GM12878 (cell line): ENCODE measurements at regions not wholly inside any gene's neighbourhood (a gene's known extent, or its start where the extent isn't known, plus 50 kb on each side); places are given as distances from the start of the nearest gene placed in this dataset.

Source experiments
- ATAC-seq: fragments of 200-7000 bp; cut with Tn5 transposase; 3 replicates; pipeline ENCODE4 v1.9.1; 2020; ENCODE audit warnings: mild to moderate bottlenecking, moderate library complexity
- BruUV-seq: library from RNA; stranded (reverse); fragments of 400-500 nt; replicated peaks from 2 replicates; lab custom pipeline; 2021; lab: Mats Ljungman, UMichigan
- CTCF ChIA-PET: fragments of 300-600 bp; sonication (Branson Sonifier 250); formaldehyde crosslinking; extraction: SDS; loops from one replicate; lab custom pipeline; 2021; ENCODE audit warnings: inconsistent platforms; lab: Yijun Ruan, JAX
- POLR2A ChIA-PET: fragments of 350-600 bp; formaldehyde crosslinking; extraction: SDS; loops from one replicate; lab custom pipeline; 2021; ENCODE audit warnings: inconsistent platforms; lab: Charles Lee
- RAD21 ChIA-PET: fragments of 300-600 bp; sonication (Branson Sonifier 250); formaldehyde crosslinking; loops from one replicate; lab custom pipeline; 2023; ENCODE audit warnings: antibody characterized with exemption; ENCODE audit not compliant: unreplicated experiment; lab: Charles Lee
- SMC1A ChIA-PET: fragments of 300-600 bp; sonication (Branson Sonifier 250); formaldehyde crosslinking; loops from one replicate; lab custom pipeline; 2023; ENCODE audit not compliant: unreplicated experiment, uncharacterized antibody; lab: Charles Lee
- DNase-seq: peaks from one replicate; pipeline ENCODE4 v3.0.0-alpha.2; 2011; ENCODE audit warnings: low read depth, low spot score
- FAIRE-seq: peaks from 3 replicates; lab custom pipeline; 2011; peaks lifted over from hg19 to GRCh38; lab: Jason Lieb, UNC
- H2AFZ ChIP-seq: 2 replicates; pipeline ENCODE4 v1.6.0; 2011; ENCODE audit warnings: low read depth, low read length, control low read depth; ENCODE audit not compliant: control insufficient read depth
- H3K27ac ChIP-seq: 2 replicates; pipeline ENCODE4 v1.5.1; 2011; ENCODE audit warnings: control low read depth; ENCODE audit not compliant: control insufficient read depth, insufficient read depth
- H3K27me3 ChIP-seq, 2 experiments: replicated peaks in 1 of 2; 2 replicates each; pipeline versions ENCODE4 v1.6.0 to v1.6.1; 2011; ENCODE audit warnings: low read length in 1 of 2; ENCODE audit not compliant: control insufficient read depth in 2 of 2, insufficient read depth in 2 of 2
- H3K36me3 ChIP-seq, 2 experiments: 2 replicates each; pipeline ENCODE4 v1.5.1; 2011; ENCODE audit warnings: low read length in 1 of 2; ENCODE audit not compliant: control insufficient read depth in 2 of 2, insufficient read depth in 2 of 2
- H3K4me1 ChIP-seq: 2 replicates; pipeline ENCODE4 v1.6.1; 2011; ENCODE audit warnings: mild to moderate bottlenecking, low read length, moderate library complexity, mixed read lengths; ENCODE audit not compliant: control insufficient read depth, insufficient read depth
- H3K4me2 ChIP-seq: 2 replicates; pipeline ENCODE4 v1.6.0; 2011; ENCODE audit warnings: control low read depth; ENCODE audit not compliant: control insufficient read depth, insufficient read depth
- H3K4me3 ChIP-seq: fragments of 200-600 bp; sonication (generic); 2 replicates; pipeline ENCODE4 v1.5.1; 2016
- H3K79me2 ChIP-seq: 2 replicates; pipeline ENCODE4 v1.6.0; 2011; ENCODE audit warnings: low read length; ENCODE audit not compliant: control insufficient read depth, insufficient read depth
- H3K9ac ChIP-seq: 2 replicates; pipeline ENCODE4 v1.8.0; 2011; ENCODE audit warnings: low read length, control low read depth, mixed read lengths; ENCODE audit not compliant: control insufficient read depth, insufficient read depth
- H3K9me3 ChIP-seq: replicated peaks from 3 replicates; pipeline ENCODE4 v1.5.1; 2011; ENCODE audit warnings: mild to moderate bottlenecking, low read length; ENCODE audit not compliant: control insufficient read depth, insufficient read depth
- H4K20me1 ChIP-seq: 2 replicates; pipeline ENCODE4 v1.6.0; 2011; ENCODE audit not compliant: control insufficient read depth, insufficient read depth
- FOS ChIP-seq: IDR thresholded peaks from 3 replicates; pipeline ENCODE4 v1.6.1; 2011; ENCODE audit warnings: borderline replicate concordance; ENCODE audit not compliant: insufficient read length; ENCODE audit errors: extremely low read depth
- JUND ChIP-seq: IDR thresholded peaks from 2 replicates; pipeline ENCODE4 v1.6.1; 2012; ENCODE audit warnings: low read depth, mild to moderate bottlenecking, low read length, improper control_type of control experiment, moderate library complexity
- MEF2B ChIP-seq: fragments of 450-650 bp; IDR thresholded peaks from 2 replicates; pipeline ENCODE4 v1.6.1; 2018; ENCODE audit warnings: mild to moderate bottlenecking, moderate library complexity; ENCODE audit not compliant: partially characterized antibody, poor library complexity, severe bottlenecking
- MTA2 ChIP-seq: fragments of 450-650 bp; IDR thresholded peaks from 2 replicates; pipeline ENCODE4 v1.6.1; 2016; ENCODE audit warnings: low read depth, mild to moderate bottlenecking, moderate library complexity
- MXI1 ChIP-seq: fragments of 150-350 bp; IDR thresholded peaks from 2 replicates; pipeline ENCODE4 v1.6.1; 2011; ENCODE audit warnings: low read depth, mild to moderate bottlenecking, inconsistent platforms, low read length, improper control_type of control experiment
- MYB ChIP-seq: fragments of 150-350 bp; IDR thresholded peaks from 2 replicates; pipeline ENCODE4 v1.6.1; 2014; ENCODE audit warnings: mild to moderate bottlenecking, low read depth, low read length, borderline replicate concordance
- POLR2A ChIP-seq: IDR thresholded peaks from 2 replicates; pipeline ENCODE4 v1.6.1; 2011; ENCODE audit warnings: low read depth, mild to moderate bottlenecking, low read length
- POU2F2 ChIP-seq: IDR thresholded peaks from 3 replicates; pipeline ENCODE4 v1.6.1; 2011; ENCODE audit warnings: low read depth, mild to moderate bottlenecking, low read length, borderline replicate concordance
- RFX5 ChIP-seq: IDR thresholded peaks from 2 replicates; pipeline ENCODE4 v1.6.1; 2011; ENCODE audit warnings: low read depth, low read length, improper control_type of control experiment
- SREBF1 ChIP-seq: IDR thresholded peaks from 2 replicates; pipeline ENCODE4 v1.6.1; 2012; ENCODE audit warnings: mild to moderate bottlenecking, low read length
- YY1 ChIP-seq: IDR thresholded peaks from 2 replicates; pipeline ENCODE4 v1.6.1; 2011; ENCODE audit warnings: low read depth, mild to moderate bottlenecking, low read length
- ZSCAN29 ChIP-seq: fragments of 450-650 bp; IDR thresholded peaks from 2 replicates; pipeline ENCODE4 v1.6.1; 2017; ENCODE audit warnings: mild to moderate bottlenecking, moderate library complexity
- ZZZ3 ChIP-seq: IDR thresholded peaks from 2 replicates; pipeline ENCODE4 v1.6.1; 2011; ENCODE audit warnings: low read depth; ENCODE audit not compliant: control insufficient read depth, insufficient read length
- WGBS: methylation state at CpG from one replicate; pipeline ENCODE4 v1.1.6; 2016; ENCODE audit warnings: low lambda C conversion rate; ENCODE audit not compliant: insufficient replicate concordance, insufficient coverage; ENCODE audit errors: missing lambda C conversion rate; 5-methylcytosine and 5-hydroxymethylcytosine counted together
- in situ Hi-C: fragments of 300-500 bp; cut with MboI; formaldehyde crosslinking; loops from 9 replicates; pipeline ENCODE4 v1.14.3; 2018; ENCODE audit warnings: mixed read lengths
- intact Hi-C: fragments of 100-400 bp; cut with micrococcal nuclease; formaldehyde crosslinking; loops from one replicate; pipeline ENCODE4 v1.14.2; 2022; ENCODE audit not compliant: unreplicated experiment
- TF ChIP-seq, protein P1 (sequence below): fragments of 450-650 bp; IDR thresholded peaks from 2 replicates; pipeline ENCODE4 v1.6.1; 2017; ENCODE audit warnings: borderline replicate concordance

GRCh38 chr16:35664091-35664693 lies 2204.8 kb downstream of the TP53TG3F start:
- H3K9me3 ChIP-seq: no peaks in the 10 kb centered on the region; the same call in 2 of the 3 replicates
- WGBS: 15% methylated on average over 3 of the region's 3 CpGs
- ChIA-PET RAD21 (no interaction called here), POLR2A (no interaction called here), SMC1A (interaction anchor here (1.5 kb wide), 1 partner anchor 10 kb away, joined by 8 read pairs; no protein-coding TSS in a partner anchor), CTCF (interaction anchor here (2.3 kb wide), 1 partner anchor 10 kb away, joined by 6 read pairs; no protein-coding TSS in a partner anchor)
- H3K4me1 ChIP-seq: no peaks in the 10 kb centered on the region
- no TSS peak for BruUV-seq
- H3K27ac ChIP-seq: no peak overlapping the region
- H3K4me2 ChIP-seq: no peak overlapping the region
- no peak for TF ChIP-seq MTA2
- TF ChIP-seq FOS: no peak
- no peak for TF ChIP-seq MYB
- no peak for TF ChIP-seq POU2F2
- no peak for TF ChIP-seq POLR2A
- no peak for TF ChIP-seq SREBF1
- no peaks in the 10 kb centered on the region for H3K27me3 ChIP-seq
- no peak overlapping the region for H3K9ac ChIP-seq
- no peaks in the 10 kb centered on the region for H3K36me3 ChIP-seq
- intact Hi-C loops (no loop called here), in situ Hi-C loops (no loop called here)
- H2AFZ ChIP-seq: no peak overlapping the region
- no peaks in the 10 kb centered on the region for H4K20me1 ChIP-seq
- ATAC-seq: no peak
- no peak for DNase-seq
- no peak overlapping the region for H3K4me3 ChIP-seq
- FAIRE-seq: no peak
- H3K79me2 ChIP-seq: no peaks in the 10 kb centered on the region

- TF ChIP-seq ZZZ3 (no peak), ZSCAN29 (no peak), MXI1 (no peak), RFX5 (no peak), MEF2B (no peak), JUND (no peak), YY1 (no peak)
- TF ChIP-seq, protein P1, sequence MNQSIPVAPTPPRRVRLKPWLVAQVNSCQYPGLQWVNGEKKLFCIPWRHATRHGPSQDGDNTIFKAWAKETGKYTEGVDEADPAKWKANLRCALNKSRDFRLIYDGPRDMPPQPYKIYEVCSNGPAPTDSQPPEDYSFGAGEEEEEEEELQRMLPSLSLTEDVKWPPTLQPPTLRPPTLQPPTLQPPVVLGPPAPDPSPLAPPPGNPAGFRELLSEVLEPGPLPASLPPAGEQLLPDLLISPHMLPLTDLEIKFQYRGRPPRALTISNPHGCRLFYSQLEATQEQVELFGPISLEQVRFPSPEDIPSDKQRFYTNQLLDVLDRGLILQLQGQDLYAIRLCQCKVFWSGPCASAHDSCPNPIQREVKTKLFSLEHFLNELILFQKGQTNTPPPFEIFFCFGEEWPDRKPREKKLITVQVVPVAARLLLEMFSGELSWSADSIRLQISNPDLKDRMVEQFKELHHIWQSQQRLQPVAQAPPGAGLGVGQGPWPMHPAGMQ: no peak
- 12% methylated on average over 4 of the region's 4 CpGs for WGBS
- Histone ChIP-seq H3K27ac (no peak overlapping the region), H3K79me2 (no peaks in the 10 kb centered on the region), H3K4me1 (no peaks in the 10 kb centered on the region), H2AFZ (no peak overlapping the region), H3K9ac (no peak overlapping the region), H3K4me2 (no peak overlapping the region), H3K27me3 (no peaks in the 10 kb centered on the region), H3K36me3 (no peaks in the 10 kb centered on the region), H3K9me3 (no peaks in the 10 kb centered on the region; the same call in 2 of the 3 replicates), H4K20me1 (no peaks in the 10 kb centered on the region), H3K4me3 (no peak overlapping the region)
- ChIA-PET SMC1A (no interaction called here), POLR2A (no interaction called here), RAD21 (no interaction called here), CTCF (no interaction called here)
- BruUV-seq: no TSS peak
- FAIRE-seq (no peak), ATAC-seq (no peak), DNase-seq (no peak)
- in situ Hi-C loops (no loop called here), intact Hi-C loops (no loop called here)
These were observed 2225.7 kb downstream of the TP53TG3F start for GRCh38 chr16:35685085-35685484.
